Mesenchymal stem cell (in vitro differentiated cells and primary cell): ENCODE measurements at regions not wholly inside any gene's neighbourhood (a gene's known extent, or its start where the extent isn't known, plus 50 kb on each side); places are given as distances from the start of the nearest gene placed in this dataset.

Experiments used
- DNase-seq: peaks from one replicate; pipeline ENCODE4 v3.0.0-alpha.2; 2013
- H2AFZ ChIP-seq: one replicate; pipeline ENCODE4 v1.6.1; 2013; ENCODE audit warnings: low read depth, mild to moderate bottlenecking, control low read depth, inconsistent platforms, low read length, moderate library complexity
- H2AK5ac ChIP-seq: 2 replicates; pipeline ENCODE4 v1.6.1; 2013; ENCODE audit warnings: low read length, moderate library complexity, mild to moderate bottlenecking, inconsistent platforms; ENCODE audit not compliant: severe bottlenecking
- H2BK120ac ChIP-seq: one replicate; pipeline ENCODE4 v1.6.1; 2013; ENCODE audit warnings: low read depth, mild to moderate bottlenecking, inconsistent platforms, low read length, moderate library complexity
- H2BK12ac ChIP-seq, 2 experiments: one replicate each; pipeline ENCODE4 v1.6.1; 2013; ENCODE audit warnings: inconsistent platforms in 2 of 2, low read length in 2 of 2, mild to moderate bottlenecking in 2 of 2, moderate library complexity in 2 of 2, control low read depth in 1 of 2
- H2BK15ac ChIP-seq: one replicate; pipeline ENCODE4 v1.6.1; 2013; ENCODE audit warnings: mild to moderate bottlenecking, low read depth, inconsistent platforms; ENCODE audit not compliant: poor library complexity, severe bottlenecking
- H2BK5ac ChIP-seq: 2 replicates; pipeline ENCODE4 v1.6.1; 2013; ENCODE audit warnings: low read depth, mild to moderate bottlenecking, low read length, control low read depth, inconsistent platforms; ENCODE audit not compliant: poor library complexity, severe bottlenecking
- H3K14ac ChIP-seq, 2 experiments: one replicate each; pipeline ENCODE4 v1.6.1; 2013; ENCODE audit warnings: inconsistent platforms in 2 of 2, low read length in 2 of 2, control low read depth in 1 of 2, mild to moderate bottlenecking in 1 of 2, moderate library complexity in 1 of 2
- H3K18ac ChIP-seq, 2 experiments: one replicate each; pipeline ENCODE4 v1.6.1; 2013; ENCODE audit warnings: inconsistent platforms in 2 of 2, low read length in 2 of 2, control low read depth in 1 of 2, low read depth in 1 of 2, mild to moderate bottlenecking in 1 of 2
- H3K23ac ChIP-seq, 2 experiments: one replicate each; pipeline ENCODE4 v1.6.1; 2013; ENCODE audit warnings: inconsistent platforms in 2 of 2, low read length in 2 of 2, mild to moderate bottlenecking in 2 of 2, moderate library complexity in 2 of 2, control low read depth in 1 of 2
- H3K27ac ChIP-seq: 2 replicates; pipeline ENCODE4 v1.5.1; 2013; ENCODE audit warnings: mild to moderate bottlenecking, moderate library complexity, low read length, control low read depth, inconsistent platforms; ENCODE audit not compliant: poor library complexity, severe bottlenecking
- H3K27me3 ChIP-seq, 2 experiments: 2 replicates each; pipeline versions ENCODE4 v1.6.1 to v1.7.0; 2013; ENCODE audit warnings: low read length in 2 of 2, mild to moderate bottlenecking in 2 of 2, moderate library complexity in 2 of 2, control low read depth in 1 of 2, inconsistent platforms in 1 of 2; ENCODE audit not compliant: control insufficient read depth in 1 of 2, insufficient read depth in 1 of 2
- H3K36me3 ChIP-seq, 2 experiments: 2 replicates each; pipeline versions ENCODE4 v1.6.1 to v1.7.0; 2013; ENCODE audit warnings: low read length in 2 of 2, control low read depth in 1 of 2, inconsistent platforms in 1 of 2, low read depth in 1 of 2, mild to moderate bottlenecking in 1 of 2; ENCODE audit not compliant: insufficient read depth in 2 of 2, control insufficient read depth in 1 of 2
- H3K4ac ChIP-seq, 2 experiments: one replicate each; pipeline ENCODE4 v1.6.1; 2013; ENCODE audit warnings: inconsistent platforms in 2 of 2, low read length in 2 of 2, mild to moderate bottlenecking in 2 of 2, moderate library complexity in 2 of 2, control low read depth in 1 of 2, low read depth in 1 of 2
- H3K4me1 ChIP-seq: 2 replicates; pipeline ENCODE4 v1.6.1; 2013; ENCODE audit warnings: low read depth, low read length, control low read depth; ENCODE audit not compliant: control insufficient read depth, insufficient read depth
- H3K4me2 ChIP-seq: 2 replicates; pipeline ENCODE4 v1.6.1; 2013; ENCODE audit warnings: low read length, mild to moderate bottlenecking, inconsistent platforms; ENCODE audit not compliant: poor library complexity, severe bottlenecking
- H3K4me3 ChIP-seq, 2 experiments: 2 replicates each; pipeline versions ENCODE4 v1.5.1 to v1.7.0; 2013; ENCODE audit warnings: low read length in 2 of 2, mild to moderate bottlenecking in 2 of 2, control low read depth in 1 of 2, low read depth in 1 of 2; ENCODE audit not compliant: insufficient read depth in 1 of 2
- H3K79me1 ChIP-seq: replicated peaks from 2 replicates; pipeline ENCODE4 v1.6.1; 2013; ENCODE audit warnings: mild to moderate bottlenecking, control low read depth, low read length, inconsistent platforms; ENCODE audit not compliant: poor library complexity, severe bottlenecking
- H3K9ac ChIP-seq: 2 replicates; pipeline ENCODE4 v1.7.0; 2013; ENCODE audit warnings: mild to moderate bottlenecking, low read length, moderate library complexity
- H3K9me3 ChIP-seq: 2 replicates; pipeline ENCODE4 v1.7.0; 2013; ENCODE audit warnings: mild to moderate bottlenecking, low read length; ENCODE audit not compliant: control insufficient read depth
- H4K8ac ChIP-seq: one replicate; pipeline ENCODE4 v1.6.1; 2013; ENCODE audit warnings: inconsistent platforms, mild to moderate bottlenecking, low read length, moderate library complexity
- H4K91ac ChIP-seq: one replicate; pipeline ENCODE4 v1.6.1; 2013; ENCODE audit warnings: mild to moderate bottlenecking, low read length, inconsistent platforms
- WGBS: methylation state at CpG from one replicate; pipeline ENCODE4 v1.1.7; 2013; ENCODE audit warnings: mixed read lengths; 5-methylcytosine and 5-hydroxymethylcytosine counted together

- no peak overlapping the region for H3K18ac ChIP-seq
- no peak overlapping the region for H4K91ac ChIP-seq
These were observed 182.8 kb downstream of the RBM43 start for GRCh38 chr2:151078889-151079288.

DNA sequence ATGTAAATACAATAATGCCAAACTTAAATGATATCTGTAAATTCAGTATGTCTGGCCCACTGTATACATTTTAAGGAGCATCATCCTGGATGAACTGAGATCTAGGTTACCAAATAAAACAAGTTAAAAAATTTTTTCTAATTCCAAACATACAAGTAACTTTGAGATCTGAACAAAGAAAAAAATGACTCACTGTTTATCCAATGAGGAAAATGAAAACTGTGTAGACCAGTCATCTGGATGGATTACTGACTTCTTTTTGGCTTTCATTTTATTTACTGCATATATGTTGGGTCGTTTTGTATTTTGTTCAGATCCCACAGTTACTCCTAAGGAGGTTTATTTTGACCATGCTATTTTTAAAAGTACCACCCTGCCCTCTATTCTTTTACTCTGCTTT lies 189.8 kb downstream of the RBM43 start:
- Histone ChIP-seq H3K18ac (no peak overlapping the region), H3K36me3 (no peaks in the 10 kb centered on the region)

More at GRCh38 chr2:151078889-151079288, 182.8 kb downstream of the RBM43 start:
- Histone ChIP-seq H2BK120ac (no peak overlapping the region), H3K9ac (no peak overlapping the region), H3K36me3 (no peaks in the 10 kb centered on the region), H4K8ac (no peak overlapping the region), H2AK5ac (no peak overlapping the region), H3K4ac (no peak overlapping the region), H3K9me3 (peaks cover 4% of the 10 kb centered on the region), H3K79me1 (no peaks in the 10 kb centered on the region), H3K4me1 (no peaks in the 10 kb centered on the region), H3K4me2 (no peak overlapping the region), H3K23ac (no peak overlapping the region), H3K27me3 (no peaks in the 10 kb centered on the region), H2AFZ (no peak overlapping the region), H2BK12ac (no peak overlapping the region), H3K4me3 (no peak overlapping the region), H2BK15ac (no peak overlapping the region), H3K27ac (no peak overlapping the region), H3K14ac (no peak overlapping the region), H2BK5ac (no peak overlapping the region)
- no peak for DNase-seq

DNA sequence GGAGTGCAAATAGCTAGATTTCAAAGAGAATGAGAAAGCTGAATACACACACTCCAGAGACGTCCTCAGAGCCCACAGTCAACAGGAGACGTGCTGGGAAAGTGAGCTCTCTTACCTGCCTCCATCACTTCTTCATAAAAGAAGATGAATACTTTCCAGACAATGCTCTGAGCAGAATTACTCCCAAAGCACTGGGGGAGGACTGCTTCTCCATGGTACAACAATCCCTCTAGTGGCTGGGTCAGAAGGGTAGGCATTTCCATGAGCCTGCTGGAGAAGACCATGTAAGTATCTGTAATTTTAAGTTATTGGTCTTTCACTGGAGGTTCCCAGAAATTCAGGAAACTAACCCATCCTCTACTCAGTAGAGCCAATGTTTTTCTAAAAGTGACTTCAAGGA lies 190.3 kb downstream of the RBM43 start:
- Histone ChIP-seq H3K27ac (no peak overlapping the region), H2BK120ac (no peak overlapping the region), H2BK12ac (no peak overlapping the region), H3K14ac (no peak overlapping the region), H2AFZ (no peak overlapping the region), H3K4me1 (no peaks in the 10 kb centered on the region), H3K4me2 (no peak overlapping the region), H3K36me3 (no peaks in the 10 kb centered on the region), H3K79me1 (no peaks in the 10 kb centered on the region), H3K4me3 (no peak overlapping the region), H2BK15ac (no peak overlapping the region), H3K9me3 (peaks cover 4% of the 10 kb centered on the region), H3K9ac (peak overlapping the region; percentile 66), H4K8ac (no peak overlapping the region), H3K23ac (no peak overlapping the region), H2AK5ac (no peak overlapping the region), H4K91ac (no peak overlapping the region), H2BK5ac (no peak overlapping the region), H3K27me3 (no peaks in the 10 kb centered on the region), H3K18ac (no peak overlapping the region), H3K4ac (no peak overlapping the region)
- WGBS = 69% methylated on average over 2 of the region's 2 CpGs
- peak; percentile 57 for DNase-seq

More for the DNA sequence above, 189.8 kb downstream of the RBM43 start:
- no CpG with 5 or more reads among the region's 1 CpG for WGBS
- no peaks in the 10 kb centered on the region for H3K4me1 ChIP-seq
- no peak for DNase-seq
- H4K91ac ChIP-seq = no peak overlapping the region
- no peak overlapping the region for H3K4me3 ChIP-seq
- no peak overlapping the region for H2AK5ac ChIP-seq
- no peak overlapping the region for H3K4me2 ChIP-seq
- no peak overlapping the region for H2AFZ ChIP-seq
- H2BK15ac ChIP-seq = no peak overlapping the region
- H3K27me3 ChIP-seq = no peaks in the 10 kb centered on the region
- H3K9ac ChIP-seq = peak overlapping the region; percentile 66
- no peak overlapping the region for H3K14ac ChIP-seq
- no peak overlapping the region for H4K8ac ChIP-seq
- H2BK120ac ChIP-seq = no peak overlapping the region
- no peak overlapping the region for H2BK5ac ChIP-seq
- H2BK12ac ChIP-seq = no peak overlapping the region
- peaks cover 4% of the 10 kb centered on the region for H3K9me3 ChIP-seq
- no peak overlapping the region for H3K4ac ChIP-seq
- no peak overlapping the region for H3K23ac ChIP-seq
- H3K79me1 ChIP-seq = no peaks in the 10 kb centered on the region
- no peak overlapping the region for H3K27ac ChIP-seq

GRCh38 chr2:151070253-151070652 lies 191.4 kb downstream of the RBM43 start:
- Histone ChIP-seq H4K91ac (no peak overlapping the region), H3K18ac (no peak overlapping the region), H4K8ac (no peak overlapping the region), H2AFZ (no peak overlapping the region), H3K27ac (no peak overlapping the region), H3K9ac (peak overlapping the region; percentile 66), H3K9me3 (peaks cover 4% of the 10 kb centered on the region), H3K4me2 (no peak overlapping the region), H2BK120ac (no peak overlapping the region), H2AK5ac (no peak overlapping the region), H3K27me3 (no peaks in the 10 kb centered on the region), H2BK15ac (no peak overlapping the region), H3K4me1 (no peaks in the 10 kb centered on the region), H3K79me1 (no peaks in the 10 kb centered on the region), H3K36me3 (no peaks in the 10 kb centered on the region), H3K14ac (no peak overlapping the region), H3K23ac (no peak overlapping the region), H3K4me3 (no peak overlapping the region), H2BK12ac (peak overlapping the region in 1 of 2 experiments; percentile 49), H3K4ac (peak overlapping the region in 1 of 2 experiments; percentile 24), H2BK5ac (no peak overlapping the region)
- WGBS = 67% methylated on average over 1 of the region's 1 CpG
- DNase-seq = no peak
